ENCODE measurements at regions not wholly inside any gene's neighbourhood (a gene's known extent, or its start where the extent isn't known, plus 50 kb on each side); places are given as distances from the start of the nearest gene placed in this dataset.

DNA sequence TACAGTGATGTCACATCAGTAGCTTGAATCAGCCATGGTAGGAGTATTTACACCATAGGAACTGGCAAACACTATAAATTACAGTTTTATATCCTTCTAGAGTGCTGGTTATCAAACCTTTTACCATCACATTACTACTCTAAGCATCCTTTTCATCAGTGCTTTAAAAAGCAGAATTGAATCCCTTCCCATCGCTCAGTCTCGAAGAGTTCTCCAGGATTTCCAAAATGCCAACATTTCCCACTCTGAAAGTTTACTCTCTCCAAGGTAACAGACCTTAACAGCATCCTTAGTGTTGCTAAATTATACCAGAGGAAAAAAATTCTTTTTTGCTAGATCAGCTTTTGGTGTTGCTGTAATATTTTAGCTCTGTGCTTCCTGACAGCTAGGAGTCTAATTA is 209.4 kb upstream of the USP15 start:
- TF ChIP-seq, protein P1, sequence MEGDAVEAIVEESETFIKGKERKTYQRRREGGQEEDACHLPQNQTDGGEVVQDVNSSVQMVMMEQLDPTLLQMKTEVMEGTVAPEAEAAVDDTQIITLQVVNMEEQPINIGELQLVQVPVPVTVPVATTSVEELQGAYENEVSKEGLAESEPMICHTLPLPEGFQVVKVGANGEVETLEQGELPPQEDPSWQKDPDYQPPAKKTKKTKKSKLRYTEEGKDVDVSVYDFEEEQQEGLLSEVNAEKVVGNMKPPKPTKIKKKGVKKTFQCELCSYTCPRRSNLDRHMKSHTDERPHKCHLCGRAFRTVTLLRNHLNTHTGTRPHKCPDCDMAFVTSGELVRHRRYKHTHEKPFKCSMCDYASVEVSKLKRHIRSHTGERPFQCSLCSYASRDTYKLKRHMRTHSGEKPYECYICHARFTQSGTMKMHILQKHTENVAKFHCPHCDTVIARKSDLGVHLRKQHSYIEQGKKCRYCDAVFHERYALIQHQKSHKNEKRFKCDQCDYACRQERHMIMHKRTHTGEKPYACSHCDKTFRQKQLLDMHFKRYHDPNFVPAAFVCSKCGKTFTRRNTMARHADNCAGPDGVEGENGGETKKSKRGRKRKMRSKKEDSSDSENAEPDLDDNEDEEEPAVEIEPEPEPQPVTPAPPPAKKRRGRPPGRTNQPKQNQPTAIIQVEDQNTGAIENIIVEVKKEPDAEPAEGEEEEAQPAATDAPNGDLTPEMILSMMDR (IDR thresholded peaks at IDR 0.05) = no peak
- TF ChIP-seq POLR2AphosphoS5 (IDR thresholded peaks at IDR 0.05) = no peak

All from breast epithelium (tissue), 3 donors.